Activated CD4-positive, alpha-beta memory T cell treated with anti-CD3 and anti-CD28 coated beads for 36 hours (primary cell): ENCODE measurements at regions not wholly inside any gene's neighbourhood (a gene's known extent, or its start where the extent isn't known, plus 50 kb on each side); places are given as distances from the start of the nearest gene placed in this dataset.

Experiments
- CTCF ChIA-PET: fragments of 350-600 bp; sonication (Branson Sonifier 250); formaldehyde crosslinking; loops from one replicate; lab custom pipeline; 2021; ENCODE audit warnings: antibody characterized with exemption, inconsistent platforms; lab: Charles Lee
- POLR2A ChIA-PET: fragments of 350-600 bp; sonication (Branson Sonifier 250); formaldehyde crosslinking; loops from one replicate; lab custom pipeline; 2021; ENCODE audit warnings: antibody characterized with exemption; lab: Charles Lee
- DNase-seq: peaks from one replicate; pipeline ENCODE4 v3.0.0-alpha.2; 2020
- H3K27ac Mint-ChIP-seq: one replicate; pipeline ENCODE4 v1.8.0; 2021; ENCODE audit warnings: mixed read lengths
- H3K27me3 Mint-ChIP-seq: one replicate; pipeline ENCODE4 v1.8.0; 2021; ENCODE audit warnings: mixed read lengths
- H3K36me3 Mint-ChIP-seq: one replicate; pipeline ENCODE4 v1.8.0; 2021; ENCODE audit warnings: mixed read lengths
- H3K4me1 Mint-ChIP-seq: one replicate; pipeline ENCODE4 v1.8.0; 2021; ENCODE audit warnings: low read depth, mixed read lengths
- H3K4me3 Mint-ChIP-seq: one replicate; pipeline ENCODE4 v1.8.0; 2021; ENCODE audit warnings: mild to moderate bottlenecking, mixed read lengths
- H3K9me3 Mint-ChIP-seq: one replicate; pipeline ENCODE4 v1.8.0; 2021; ENCODE audit warnings: mixed read lengths
- intact Hi-C: fragments of 100-400 bp; cut with micrococcal nuclease; formaldehyde crosslinking; loops from one replicate; pipeline ENCODE4 v1.15.1; 2023

DNA sequence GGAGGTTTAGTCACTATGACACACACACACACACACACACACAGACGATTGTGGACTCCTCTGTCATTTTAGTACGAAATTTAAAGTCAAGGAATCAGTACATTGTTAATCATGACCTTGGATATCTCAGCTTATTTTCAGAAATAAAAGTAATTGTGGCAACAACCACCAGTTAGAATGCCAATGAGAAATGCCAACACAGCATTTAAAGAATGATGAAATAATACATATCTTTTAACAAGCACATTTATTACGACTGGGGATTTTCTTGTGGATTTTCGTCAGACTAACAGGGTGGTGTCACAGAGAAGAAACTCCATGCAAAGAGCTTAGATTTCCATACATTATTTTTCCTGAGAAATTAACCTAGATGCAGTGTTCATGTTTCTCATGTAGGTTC is 1289.4 kb downstream of the AACS start:
- intact Hi-C loops = no loop called here
- Mint-ChIP-seq H3K36me3 (no peaks in the 10 kb centered on the region), H3K4me3 (no peak overlapping the region), H3K9me3 (peaks cover 11% of the 10 kb centered on the region), H3K27me3 (no peaks in the 10 kb centered on the region), H3K4me1 (no peaks in the 10 kb centered on the region), H3K27ac (no peak overlapping the region)
- CTCF ChIA-PET = no interaction called here
- POLR2A ChIA-PET = no interaction called here
- no peak for DNase-seq

DNA sequence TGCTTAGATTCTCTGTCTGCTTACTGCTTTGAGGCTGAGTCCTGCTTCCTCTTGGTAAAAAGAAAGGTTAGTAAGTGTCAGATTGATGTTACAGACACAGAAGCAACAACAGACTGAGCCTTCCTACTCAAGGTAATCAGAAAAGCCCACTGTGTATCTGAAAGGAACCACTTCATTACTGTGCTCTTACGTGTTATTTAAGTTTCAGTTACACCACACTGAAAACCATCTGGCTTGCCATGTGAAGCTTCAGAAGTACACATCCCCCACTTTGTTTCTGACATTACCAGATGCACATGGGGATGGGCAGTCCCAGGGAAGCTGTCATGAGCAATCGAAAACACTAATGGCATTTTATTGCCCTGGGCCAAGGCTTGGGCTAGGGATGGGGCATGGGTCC is 1290.1 kb downstream of the AACS start:
- H3K36me3 Mint-ChIP-seq = no peaks in the 10 kb centered on the region
- intact Hi-C loops = no loop called here
- H3K27ac Mint-ChIP-seq = no peak overlapping the region
- H3K27me3 Mint-ChIP-seq = no peaks in the 10 kb centered on the region
- ChIA-PET POLR2A (no interaction called here), CTCF (no interaction called here)
- H3K4me1 Mint-ChIP-seq = no peaks in the 10 kb centered on the region
- DNase-seq = no peak
- peaks cover 11% of the 10 kb centered on the region for H3K9me3 Mint-ChIP-seq
- H3K4me3 Mint-ChIP-seq = no peak overlapping the region

DNA sequence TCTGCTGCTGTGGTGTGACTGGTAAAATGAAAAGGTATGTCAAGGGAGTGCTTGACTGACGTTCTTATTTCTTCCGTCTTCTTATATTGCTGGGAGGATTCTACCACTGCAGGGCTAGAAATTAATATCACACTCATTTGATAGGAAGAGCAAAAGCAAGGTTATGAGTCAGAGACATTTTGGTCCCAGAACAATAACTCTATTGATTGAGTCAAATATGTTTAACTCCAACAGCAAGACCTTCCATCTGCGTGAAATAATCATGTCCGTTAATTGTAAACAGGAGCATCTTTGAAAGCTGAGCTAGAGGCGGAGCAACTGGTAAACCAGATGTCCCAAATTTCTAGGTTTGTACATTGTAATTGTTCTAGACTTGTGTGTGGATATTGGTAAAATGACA is 1293.6 kb downstream of the AACS start:
- CTCF ChIA-PET = no interaction called here
- POLR2A ChIA-PET = no interaction called here

DNA sequence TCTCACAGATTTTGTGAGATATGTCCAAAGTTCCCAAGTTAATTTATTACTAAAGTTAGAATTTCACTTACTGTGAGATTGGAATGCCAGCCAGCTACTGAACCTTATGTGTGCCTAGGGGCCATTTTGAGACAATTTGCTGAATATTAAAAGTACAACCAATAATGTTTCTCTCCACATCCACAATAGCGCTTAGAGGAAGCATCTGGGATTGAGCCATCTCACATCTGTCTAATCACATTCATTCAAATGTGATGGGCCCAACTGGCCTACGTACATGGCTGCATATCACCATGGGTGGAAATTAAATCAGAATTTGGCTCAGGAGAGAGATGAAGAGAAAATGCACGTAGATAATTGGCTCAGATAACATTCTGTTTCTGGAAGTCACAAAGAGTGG is 1294.0 kb downstream of the AACS start:
- Mint-ChIP-seq H3K36me3 (no peaks in the 10 kb centered on the region), H3K27ac (no peak overlapping the region), H3K27me3 (no peaks in the 10 kb centered on the region), H3K4me3 (no peak overlapping the region), H3K9me3 (peaks cover 11% of the 10 kb centered on the region), H3K4me1 (no peaks in the 10 kb centered on the region)
- POLR2A ChIA-PET = no interaction called here
- CTCF ChIA-PET = no interaction called here
- intact Hi-C loops = no loop called here
- no peak for DNase-seq

More for the DNA sequence above, 1293.6 kb downstream of the AACS start:
- Mint-ChIP-seq H3K36me3 (no peaks in the 10 kb centered on the region), H3K4me3 (no peak overlapping the region), H3K27me3 (no peaks in the 10 kb centered on the region), H3K27ac (no peak overlapping the region), H3K4me1 (no peaks in the 10 kb centered on the region), H3K9me3 (peaks cover 13% of the 10 kb centered on the region)
- no peak for DNase-seq
- intact Hi-C loops = no loop called here

- no peak overlapping the region for H3K27ac Mint-ChIP-seq
- intact Hi-C loops = no loop called here
- no peaks in the 10 kb centered on the region for H3K4me1 Mint-ChIP-seq
- H3K36me3 Mint-ChIP-seq = no peaks in the 10 kb centered on the region
- no peaks in the 10 kb centered on the region for H3K27me3 Mint-ChIP-seq
- no peak overlapping the region for H3K4me3 Mint-ChIP-seq
- DNase-seq = no peak
- POLR2A ChIA-PET = no interaction called here
- H3K9me3 Mint-ChIP-seq = peaks cover 11% of the 10 kb centered on the region
- CTCF ChIA-PET = no interaction called here
Measured at GRCh38 chr12:126361804-126362203, 1296.6 kb downstream of the AACS start.

GRCh38 chr12:126362493-126362892 is 1297.3 kb downstream of the AACS start:
- Mint-ChIP-seq H3K27ac (no peak overlapping the region), H3K9me3 (peaks cover 7% of the 10 kb centered on the region), H3K4me1 (no peaks in the 10 kb centered on the region), H3K27me3 (no peaks in the 10 kb centered on the region), H3K36me3 (no peaks in the 10 kb centered on the region), H3K4me3 (no peak overlapping the region)
- DNase-seq = no peak
- ChIA-PET POLR2A (no interaction called here), CTCF (no interaction called here)
- intact Hi-C loops = no loop called here

GRCh38 chr12:126362964-126363363 is 1297.7 kb downstream of the AACS start:
- Mint-ChIP-seq H3K4me1 (no peaks in the 10 kb centered on the region), H3K4me3 (no peak overlapping the region), H3K27ac (no peak overlapping the region), H3K9me3 (peaks cover 7% of the 10 kb centered on the region), H3K36me3 (no peaks in the 10 kb centered on the region), H3K27me3 (no peaks in the 10 kb centered on the region)
- intact Hi-C loops = no loop called here
- POLR2A ChIA-PET = no interaction called here
- CTCF ChIA-PET = no interaction called here
- DNase-seq = no peak

DNA sequence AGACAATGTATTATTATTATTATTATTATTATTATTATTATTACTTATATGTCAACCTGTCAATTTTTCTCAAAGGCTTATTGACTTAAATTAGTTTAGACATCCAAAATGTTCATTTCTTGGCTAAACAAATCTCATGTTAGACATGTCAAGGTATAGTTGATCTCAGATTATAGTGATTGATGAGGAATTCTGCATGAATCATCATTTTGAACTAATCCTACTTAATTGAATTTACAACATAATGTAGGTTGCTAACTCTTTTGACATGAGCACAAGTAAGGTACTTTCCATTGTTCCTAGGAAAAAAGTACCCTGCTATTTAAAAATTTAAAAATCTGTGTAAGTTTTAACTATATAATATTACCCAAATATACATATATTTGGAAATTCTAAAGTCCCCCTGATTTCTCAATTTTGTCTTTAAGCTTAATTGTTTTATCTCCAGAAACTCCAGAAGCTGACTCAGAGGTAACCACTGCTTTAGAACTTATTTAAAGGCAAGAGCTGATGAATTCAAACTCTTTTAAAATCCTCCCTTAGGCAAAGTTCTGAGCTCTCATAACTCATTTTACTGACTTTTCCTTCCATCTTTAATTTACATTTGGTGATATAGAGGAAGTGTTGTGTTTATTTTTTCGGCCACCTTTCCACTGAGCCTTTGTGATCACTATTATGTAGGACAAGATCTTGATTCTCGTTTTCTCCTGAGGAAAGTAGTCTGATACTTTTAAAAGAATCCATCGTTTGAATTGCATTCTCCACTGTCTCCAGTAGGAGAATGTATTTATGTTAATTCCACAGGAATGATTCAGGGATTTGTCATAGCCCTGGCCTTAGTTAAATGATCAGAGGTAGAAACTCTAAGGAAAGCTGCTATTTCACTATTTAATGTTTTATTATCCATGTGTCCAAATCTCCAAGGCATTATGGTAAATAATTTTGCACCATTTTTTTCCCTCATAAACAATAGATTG is 1304.5 kb downstream of the AACS start:
- H3K27ac Mint-ChIP-seq = no peak overlapping the region
- intact Hi-C loops = no loop called here
- H3K27me3 Mint-ChIP-seq = no peaks in the 10 kb centered on the region
- H3K4me1 Mint-ChIP-seq = no peaks in the 10 kb centered on the region
- CTCF ChIA-PET = no interaction called here
- H3K4me3 Mint-ChIP-seq = no peak overlapping the region
- H3K36me3 Mint-ChIP-seq = no peaks in the 10 kb centered on the region
- no peak for DNase-seq
- POLR2A ChIA-PET = no interaction called here
- H3K9me3 Mint-ChIP-seq = no peaks in the 10 kb centered on the region

DNA sequence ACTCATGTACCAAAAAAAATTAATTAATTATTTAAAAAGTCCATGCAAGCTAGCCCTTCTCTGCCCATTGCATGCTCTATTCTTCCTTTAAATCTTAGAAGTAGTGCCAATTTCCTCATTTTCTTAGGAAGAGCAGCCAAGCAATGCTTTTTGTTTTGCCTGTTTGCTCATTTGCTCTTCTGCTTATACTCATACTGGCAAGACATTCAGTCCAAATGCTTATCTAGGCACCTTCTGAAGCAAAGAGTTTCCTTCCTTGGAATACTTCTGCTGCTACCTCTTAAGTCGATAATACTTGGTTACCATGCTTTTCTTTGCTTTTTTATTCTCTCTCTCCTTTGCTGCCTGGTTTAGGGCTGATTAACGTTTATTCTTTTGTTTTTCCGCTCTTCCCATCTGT is 1318.3 kb downstream of the AACS start:
- H3K9me3 Mint-ChIP-seq = peaks cover 12% of the 10 kb centered on the region
- no peaks in the 10 kb centered on the region for H3K36me3 Mint-ChIP-seq
- DNase-seq = no peak
- H3K4me1 Mint-ChIP-seq = peaks cover 6% of the 10 kb centered on the region
- intact Hi-C loops = no loop called here
- no peak overlapping the region for H3K27ac Mint-ChIP-seq
- POLR2A ChIA-PET = no interaction called here
- CTCF ChIA-PET = no interaction called here
- H3K27me3 Mint-ChIP-seq = no peaks in the 10 kb centered on the region
- no peak overlapping the region for H3K4me3 Mint-ChIP-seq

DNA sequence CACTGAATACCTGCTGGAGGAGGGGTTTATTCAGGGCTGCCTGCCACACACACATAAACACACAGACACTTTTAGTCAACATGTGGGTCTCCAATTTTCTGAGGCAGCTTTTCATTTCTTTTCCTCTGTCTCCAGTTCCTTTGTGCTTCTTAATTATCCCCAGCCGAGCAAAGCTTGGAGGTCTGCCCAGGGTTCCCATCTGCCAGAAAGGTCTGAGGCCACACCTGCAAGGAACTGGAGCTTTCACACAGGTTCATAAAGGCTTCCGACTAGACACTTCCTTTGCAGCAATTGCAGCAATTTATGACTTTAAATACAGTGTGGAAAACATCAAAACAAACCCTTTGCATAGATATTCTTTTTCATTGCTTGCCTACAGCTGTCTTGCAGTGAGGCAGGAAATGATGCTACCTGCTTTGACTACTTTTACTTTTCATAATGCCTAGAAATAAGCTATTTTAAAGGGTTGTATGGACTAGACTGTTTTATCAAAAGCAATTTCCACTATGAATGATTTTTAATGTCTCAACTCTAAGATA is 1318.9 kb downstream of the AACS start:
- peaks cover 6% of the 10 kb centered on the region for H3K4me1 Mint-ChIP-seq
- H3K36me3 Mint-ChIP-seq = no peaks in the 10 kb centered on the region
- H3K4me3 Mint-ChIP-seq = no peak overlapping the region
- ChIA-PET CTCF (no interaction called here), POLR2A (no interaction called here)
- peaks cover 12% of the 10 kb centered on the region for H3K9me3 Mint-ChIP-seq
- H3K27me3 Mint-ChIP-seq = no peaks in the 10 kb centered on the region
- no peak for DNase-seq
- intact Hi-C loops = no loop called here
- H3K27ac Mint-ChIP-seq = no peak overlapping the region

DNA sequence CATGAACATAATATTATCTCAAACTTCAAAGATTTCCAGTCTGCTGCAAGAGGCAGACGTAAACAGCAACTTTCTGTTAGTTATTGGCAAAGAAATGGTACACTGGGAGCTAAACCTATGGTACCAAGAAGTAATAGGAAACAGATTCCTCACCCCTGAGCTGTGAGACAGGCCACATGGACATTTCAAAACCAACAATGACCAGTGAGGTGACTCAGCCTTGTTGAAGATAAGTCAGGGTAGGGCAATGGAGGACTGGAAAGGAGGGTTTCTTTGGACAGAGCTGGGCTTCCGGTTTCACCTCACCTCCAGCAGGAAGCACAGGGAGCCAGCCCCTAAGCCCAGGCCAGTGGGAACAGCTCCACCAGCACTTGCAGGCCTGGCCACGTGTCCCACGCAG is 1320.5 kb downstream of the AACS start:
- intact Hi-C loops = no loop called here
- H3K27me3 Mint-ChIP-seq = no peaks in the 10 kb centered on the region
- peaks cover 6% of the 10 kb centered on the region for H3K4me1 Mint-ChIP-seq

DNA sequence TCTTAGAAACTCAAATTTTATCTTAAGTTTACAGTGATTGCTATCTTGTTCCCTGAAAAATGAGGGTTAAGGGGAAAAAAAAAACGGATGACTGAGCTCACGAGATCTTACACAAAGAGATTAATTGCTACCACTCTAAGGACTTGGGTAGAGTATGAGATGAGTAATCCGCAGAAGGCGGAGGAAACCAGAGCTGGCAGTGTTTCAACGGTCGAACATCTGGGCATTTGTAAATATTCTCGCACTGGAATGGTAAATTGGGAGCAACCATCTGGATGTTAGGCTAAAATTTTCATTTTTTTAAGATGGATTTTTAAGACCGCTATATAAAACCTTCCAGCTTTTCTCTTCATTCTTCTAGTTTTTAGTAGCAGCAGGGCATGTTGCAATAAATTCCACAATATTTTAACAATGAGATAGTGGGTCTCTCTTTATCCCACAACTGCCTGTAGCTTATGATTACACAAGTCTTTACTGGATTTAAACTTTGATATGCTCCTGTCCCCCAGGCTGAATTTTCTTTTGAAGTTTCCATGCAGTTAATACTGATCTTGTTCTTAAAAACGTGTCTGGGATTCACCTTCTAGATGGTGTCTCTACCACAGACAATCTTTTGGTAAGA is 1324.1 kb downstream of the AACS start:
- CTCF ChIA-PET = no interaction called here
- POLR2A ChIA-PET = no interaction called here
- H3K9me3 Mint-ChIP-seq = no peaks in the 10 kb centered on the region
- H3K27me3 Mint-ChIP-seq = no peaks in the 10 kb centered on the region
- no peak for DNase-seq
- intact Hi-C loops = no loop called here
- no peaks in the 10 kb centered on the region for H3K4me1 Mint-ChIP-seq
- no peak overlapping the region for H3K27ac Mint-ChIP-seq
- no peaks in the 10 kb centered on the region for H3K36me3 Mint-ChIP-seq
- H3K4me3 Mint-ChIP-seq = no peak overlapping the region

More for the DNA sequence above, 1320.5 kb downstream of the AACS start:
- Mint-ChIP-seq H3K9me3 (peaks cover 12% of the 10 kb centered on the region), H3K36me3 (no peaks in the 10 kb centered on the region), H3K4me3 (no peak overlapping the region), H3K27ac (no peak overlapping the region)
- ChIA-PET CTCF (no interaction called here), POLR2A (no interaction called here)
- no peak for DNase-seq
